ENCODE measurements at regions not wholly inside any gene's neighbourhood (a gene's known extent, or its start where the extent isn't known, plus 50 kb on each side); places are given as distances from the start of the nearest gene placed in this dataset.

DNA sequence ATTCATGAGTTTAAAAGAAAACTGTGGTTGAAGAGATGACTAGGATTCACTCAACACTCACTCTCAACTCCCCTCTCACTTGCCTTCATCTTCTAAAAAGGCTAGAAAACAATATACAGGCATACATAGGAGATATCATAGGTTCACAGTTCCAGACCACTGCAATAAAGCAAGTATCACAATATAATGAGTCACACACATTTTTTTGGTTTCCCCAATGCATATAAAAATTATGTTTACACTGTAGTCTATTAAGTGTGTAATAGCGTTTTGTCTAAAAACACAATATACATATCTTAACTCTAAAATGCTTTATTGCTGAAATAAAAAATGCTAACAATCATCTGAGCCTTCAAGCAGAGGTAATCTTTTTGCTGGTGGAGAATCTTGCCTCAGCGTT lies 104.9 kb upstream of the PDE1C start:
- TF ChIP-seq, protein P1, sequence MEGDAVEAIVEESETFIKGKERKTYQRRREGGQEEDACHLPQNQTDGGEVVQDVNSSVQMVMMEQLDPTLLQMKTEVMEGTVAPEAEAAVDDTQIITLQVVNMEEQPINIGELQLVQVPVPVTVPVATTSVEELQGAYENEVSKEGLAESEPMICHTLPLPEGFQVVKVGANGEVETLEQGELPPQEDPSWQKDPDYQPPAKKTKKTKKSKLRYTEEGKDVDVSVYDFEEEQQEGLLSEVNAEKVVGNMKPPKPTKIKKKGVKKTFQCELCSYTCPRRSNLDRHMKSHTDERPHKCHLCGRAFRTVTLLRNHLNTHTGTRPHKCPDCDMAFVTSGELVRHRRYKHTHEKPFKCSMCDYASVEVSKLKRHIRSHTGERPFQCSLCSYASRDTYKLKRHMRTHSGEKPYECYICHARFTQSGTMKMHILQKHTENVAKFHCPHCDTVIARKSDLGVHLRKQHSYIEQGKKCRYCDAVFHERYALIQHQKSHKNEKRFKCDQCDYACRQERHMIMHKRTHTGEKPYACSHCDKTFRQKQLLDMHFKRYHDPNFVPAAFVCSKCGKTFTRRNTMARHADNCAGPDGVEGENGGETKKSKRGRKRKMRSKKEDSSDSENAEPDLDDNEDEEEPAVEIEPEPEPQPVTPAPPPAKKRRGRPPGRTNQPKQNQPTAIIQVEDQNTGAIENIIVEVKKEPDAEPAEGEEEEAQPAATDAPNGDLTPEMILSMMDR (IDR thresholded peaks at IDR 0.05), result no peak
- no peak for TF ChIP-seq MXI1 (IDR thresholded peaks at IDR 0.05; ENCODE audit: low read depth, low read length)
- no peak for TF ChIP-seq SMC3 (IDR thresholded peaks at IDR 0.05; ENCODE audit: low read depth, low read length)
- no peak for TF ChIP-seq EP300 (IDR thresholded peaks at IDR 0.05; ENCODE audit: borderline replicate concordance in 1 of 2, low read depth in 1 of 2, low read length in 1 of 2)
- TF ChIP-seq TCF12 (IDR thresholded peaks at IDR 0.05), result no peak
- no peak for TF ChIP-seq RFX5 (IDR thresholded peaks at IDR 0.05; ENCODE audit: low read length)
- no peak for TF ChIP-seq TAF1 (IDR thresholded peaks at IDR 0.05; ENCODE audit: borderline replicate concordance, low read depth, low read length)
- TF ChIP-seq FOSL2 (IDR thresholded peaks at IDR 0.05; ENCODE audit: borderline replicate concordance, low read depth), result no peak
- no peak for TF ChIP-seq JUND (IDR thresholded peaks at IDR 0.05)

Data from SK-N-SH (cell line).